ENCODE measurements at regions not wholly inside any gene's neighbourhood (a gene's known extent, or its start where the extent isn't known, plus 50 kb on each side); places are given as distances from the start of the nearest gene placed in this dataset.

DNA sequence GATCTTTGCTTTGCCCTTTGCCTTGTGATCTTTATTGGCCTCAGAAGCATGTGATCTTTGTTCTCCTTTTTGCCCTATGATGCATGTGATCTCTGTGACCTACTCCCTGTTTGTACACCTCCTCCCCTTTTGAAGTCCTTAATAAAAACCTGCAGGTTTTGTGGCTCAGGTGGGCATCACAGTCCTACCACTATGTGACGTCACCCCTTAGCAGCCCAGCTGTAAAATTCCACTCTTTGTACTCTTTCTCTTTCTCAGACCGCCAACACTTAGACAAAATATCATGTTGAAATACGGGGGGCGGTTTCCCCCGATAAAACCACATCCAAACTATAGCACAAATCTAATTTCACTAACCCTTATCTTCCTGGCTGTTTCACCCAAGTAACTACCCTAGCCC, 76.7 kb upstream of the RAPGEF4 start:
- no peak overlapping the region for H3K27ac Mint-ChIP-seq
- H3K36me3 Mint-ChIP-seq (ENCODE audit: insufficient read depth): peaks cover 6% of the 10 kb centered on the region
- H3K27me3 Mint-ChIP-seq: no peaks in the 10 kb centered on the region
- H3K4me1 Mint-ChIP-seq (ENCODE audit: low read depth): no peaks in the 10 kb centered on the region
- TF ChIP-seq, protein P1, sequence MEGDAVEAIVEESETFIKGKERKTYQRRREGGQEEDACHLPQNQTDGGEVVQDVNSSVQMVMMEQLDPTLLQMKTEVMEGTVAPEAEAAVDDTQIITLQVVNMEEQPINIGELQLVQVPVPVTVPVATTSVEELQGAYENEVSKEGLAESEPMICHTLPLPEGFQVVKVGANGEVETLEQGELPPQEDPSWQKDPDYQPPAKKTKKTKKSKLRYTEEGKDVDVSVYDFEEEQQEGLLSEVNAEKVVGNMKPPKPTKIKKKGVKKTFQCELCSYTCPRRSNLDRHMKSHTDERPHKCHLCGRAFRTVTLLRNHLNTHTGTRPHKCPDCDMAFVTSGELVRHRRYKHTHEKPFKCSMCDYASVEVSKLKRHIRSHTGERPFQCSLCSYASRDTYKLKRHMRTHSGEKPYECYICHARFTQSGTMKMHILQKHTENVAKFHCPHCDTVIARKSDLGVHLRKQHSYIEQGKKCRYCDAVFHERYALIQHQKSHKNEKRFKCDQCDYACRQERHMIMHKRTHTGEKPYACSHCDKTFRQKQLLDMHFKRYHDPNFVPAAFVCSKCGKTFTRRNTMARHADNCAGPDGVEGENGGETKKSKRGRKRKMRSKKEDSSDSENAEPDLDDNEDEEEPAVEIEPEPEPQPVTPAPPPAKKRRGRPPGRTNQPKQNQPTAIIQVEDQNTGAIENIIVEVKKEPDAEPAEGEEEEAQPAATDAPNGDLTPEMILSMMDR (IDR thresholded peaks at IDR 0.05; ENCODE audit: unreplicated experiment): no peak
- no peak for DNase-seq (ENCODE audit: low spot score, unreplicated experiment)
- peaks cover 15% of the 10 kb centered on the region for H3K9me3 Mint-ChIP-seq (ENCODE audit: low read depth)
- no peak overlapping the region for H3K4me3 Mint-ChIP-seq (ENCODE audit: low read depth)

DNA sequence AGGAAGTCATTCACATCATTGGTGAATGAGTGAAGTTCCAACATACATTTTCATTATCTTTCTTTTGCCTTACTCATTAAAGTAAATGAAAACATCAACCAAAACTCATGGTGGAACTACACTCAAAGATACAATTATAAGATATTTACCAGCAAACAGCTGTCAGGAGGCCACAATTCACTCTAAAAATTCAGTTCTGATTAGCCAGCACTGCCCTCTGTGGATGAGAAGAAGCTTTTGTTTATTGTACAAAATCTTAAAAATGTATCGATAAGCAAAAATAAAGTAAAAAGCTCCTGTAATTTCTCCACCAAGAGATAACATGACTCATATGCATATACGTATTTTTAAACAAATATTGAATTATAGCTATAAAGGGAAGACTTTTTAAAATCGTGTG, 73.5 kb upstream of the RAPGEF4 start:
- peaks cover 27% of the 10 kb centered on the region for H3K9me3 Mint-ChIP-seq (ENCODE audit: low read depth)
- H3K4me1 Mint-ChIP-seq (ENCODE audit: low read depth): no peaks in the 10 kb centered on the region
- DNase-seq (ENCODE audit: low spot score, unreplicated experiment): no peak
- H3K27me3 Mint-ChIP-seq: no peaks in the 10 kb centered on the region
- no peak overlapping the region for H3K4me3 Mint-ChIP-seq (ENCODE audit: low read depth)
- TF ChIP-seq, protein P1 (IDR thresholded peaks at IDR 0.05; ENCODE audit: unreplicated experiment): no peak
- H3K27ac Mint-ChIP-seq: no peak overlapping the region
- peaks cover 6% of the 10 kb centered on the region for H3K36me3 Mint-ChIP-seq (ENCODE audit: insufficient read depth)

DNA sequence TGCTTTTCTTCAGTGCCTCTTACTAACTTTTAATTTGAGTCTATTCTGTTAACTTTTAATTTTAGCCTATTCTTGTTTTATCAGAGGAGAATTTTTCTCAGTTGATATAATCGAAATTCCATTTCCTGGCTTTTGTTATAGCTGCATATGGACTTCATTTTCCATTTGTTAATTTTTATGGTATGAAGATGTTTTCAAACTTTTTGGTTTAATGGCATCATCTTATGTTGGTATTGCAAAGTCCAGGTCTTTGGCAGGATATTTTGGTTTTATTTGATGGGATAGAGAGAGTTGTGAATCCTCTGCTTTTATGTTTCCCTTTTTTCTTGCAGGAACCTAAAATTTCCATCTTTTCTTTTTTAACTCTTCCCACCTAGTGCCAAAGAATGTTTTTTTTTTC, 70.9 kb upstream of the RAPGEF4 start:
- Mint-ChIP-seq H3K36me3 (ENCODE audit: insufficient read depth) (no peaks in the 10 kb centered on the region), H3K9me3 (ENCODE audit: low read depth) (peaks cover 13% of the 10 kb centered on the region), H3K27me3 (no peaks in the 10 kb centered on the region), H3K4me3 (ENCODE audit: low read depth) (no peak overlapping the region), H3K4me1 (ENCODE audit: low read depth) (peaks cover 3% of the 10 kb centered on the region), H3K27ac (no peak overlapping the region)
- TF ChIP-seq, protein P1 (IDR thresholded peaks at IDR 0.05; ENCODE audit: unreplicated experiment): no peak
- DNase-seq (ENCODE audit: low spot score, unreplicated experiment): no peak

DNA sequence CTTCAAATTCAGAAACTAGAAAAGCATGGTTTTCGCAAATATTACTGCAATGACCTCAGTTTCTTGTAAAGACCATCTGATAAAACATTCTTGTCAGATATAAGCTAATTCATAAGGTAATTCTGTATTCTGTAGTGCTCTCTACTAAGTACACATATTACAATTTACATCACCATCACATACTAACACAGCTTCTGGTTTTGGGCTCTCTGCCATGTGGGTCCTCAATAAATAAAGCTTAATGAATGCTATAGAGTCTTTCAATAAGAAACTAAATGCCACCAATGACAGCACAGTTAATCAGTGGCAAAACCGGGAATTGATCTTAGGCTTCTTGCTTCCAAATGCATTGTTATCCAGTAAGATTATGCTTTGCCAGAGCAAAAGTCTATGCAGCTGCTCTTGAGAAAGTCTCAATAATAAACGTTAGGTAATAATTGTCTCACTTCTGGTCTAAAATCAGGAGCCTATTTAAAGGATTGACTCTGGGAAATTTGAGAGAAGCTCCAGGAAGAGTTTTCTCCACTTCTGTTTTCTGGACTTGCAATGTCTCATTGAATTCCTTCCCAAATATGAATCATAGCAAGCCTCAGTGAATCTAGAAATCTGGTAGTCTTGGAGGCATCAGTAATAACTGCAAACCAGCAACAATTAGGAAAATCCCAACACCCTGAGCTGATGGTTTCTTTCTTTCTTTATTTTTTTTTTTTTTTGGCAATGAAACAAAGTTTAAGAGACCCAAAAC, 67.9 kb upstream of the RAPGEF4 start:
- Mint-ChIP-seq H3K36me3 (ENCODE audit: insufficient read depth) (no peaks in the 10 kb centered on the region), H3K27ac (no peak overlapping the region), H3K4me3 (ENCODE audit: low read depth) (no peak overlapping the region), H3K4me1 (ENCODE audit: low read depth) (peaks cover 6% of the 10 kb centered on the region), H3K9me3 (ENCODE audit: low read depth) (peaks cover 11% of the 10 kb centered on the region), H3K27me3 (no peaks in the 10 kb centered on the region)
- TF ChIP-seq, protein P1 (IDR thresholded peaks at IDR 0.05; ENCODE audit: unreplicated experiment): no peak
- DNase-seq (ENCODE audit: low spot score, unreplicated experiment): no peak

DNA sequence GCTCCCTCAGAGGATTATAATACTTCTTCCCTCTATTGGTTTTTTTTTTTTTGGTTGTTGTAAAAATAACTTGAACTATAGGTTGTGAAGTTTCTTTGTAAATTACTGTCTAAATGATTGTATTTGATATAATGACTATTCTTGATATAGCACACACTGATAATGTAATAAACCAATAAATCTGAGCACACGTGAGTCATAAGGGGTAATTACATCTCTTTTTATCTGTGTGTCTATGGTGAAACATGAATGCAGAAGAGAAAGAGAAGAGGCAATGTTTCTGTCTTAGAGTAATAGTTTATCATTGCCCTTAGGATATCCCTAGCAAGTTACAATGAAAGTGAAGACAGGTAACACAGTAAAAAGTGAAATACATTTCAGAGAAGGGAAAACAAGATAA, 64.1 kb upstream of the RAPGEF4 start:
- TF ChIP-seq, protein P1 (IDR thresholded peaks at IDR 0.05; ENCODE audit: unreplicated experiment): no peak
- no peak for DNase-seq (ENCODE audit: low spot score, unreplicated experiment)
- Mint-ChIP-seq H3K27ac (no peak overlapping the region), H3K9me3 (ENCODE audit: low read depth) (peaks cover 1% of the 10 kb centered on the region), H3K27me3 (peaks cover 10% of the 10 kb centered on the region), H3K36me3 (ENCODE audit: insufficient read depth) (no peaks in the 10 kb centered on the region), H3K4me3 (ENCODE audit: low read depth) (no peak overlapping the region), H3K4me1 (ENCODE audit: low read depth) (peaks cover 6% of the 10 kb centered on the region)
